Endodermal cell (in vitro differentiated cells): ENCODE measurements at regions not wholly inside any gene's neighbourhood (a gene's known extent, or its start where the extent isn't known, plus 50 kb on each side); places are given as distances from the start of the nearest gene placed in this dataset.
A peak's percentile ranks its signal among the peaks of the same experiment; 100 is the strongest.

Experiments used
- DNase-seq: peaks from one replicate; pipeline ENCODE4 v3.0.0-alpha.2; 2017
- H3K27ac ChIP-seq: 2 replicates; pipeline ENCODE4 v1.5.1; 2013; ENCODE audit warnings: mild to moderate bottlenecking, low read depth, low read length, moderate library complexity
- H3K27me3 ChIP-seq: 2 replicates; pipeline ENCODE4 v1.6.1; 2013; ENCODE audit warnings: mild to moderate bottlenecking, low read length, moderate library complexity; ENCODE audit not compliant: insufficient read depth, control insufficient read depth, poor library complexity, severe bottlenecking
- H3K36me3 ChIP-seq: 2 replicates; pipeline ENCODE4 v1.7.0; 2013; ENCODE audit warnings: mild to moderate bottlenecking, low read length, moderate library complexity; ENCODE audit not compliant: control insufficient read depth, insufficient read depth
- H3K4me1 ChIP-seq: one replicate; pipeline ENCODE4 v1.7.0; 2013; ENCODE audit warnings: low read length; ENCODE audit not compliant: control insufficient read depth, insufficient read depth
- H3K4me3 ChIP-seq: 2 replicates; pipeline ENCODE4 v1.5.1; 2013; ENCODE audit warnings: mild to moderate bottlenecking, low read length, moderate library complexity
- H3K9ac ChIP-seq: 2 replicates; pipeline ENCODE4 v1.6.1; 2013; ENCODE audit warnings: mild to moderate bottlenecking, low read length, moderate library complexity; ENCODE audit not compliant: poor library complexity, severe bottlenecking; ENCODE audit errors: extremely low read depth
- H3K9me3 ChIP-seq: 2 replicates; pipeline ENCODE4 v1.6.1; 2013; ENCODE audit warnings: mild to moderate bottlenecking, low read length, moderate library complexity; ENCODE audit not compliant: control insufficient read depth
- H3K27ac Mint-ChIP-seq: 2 replicates; pipeline ENCODE4 v1.8.0; 2020; ENCODE audit warnings: mixed read lengths
- H3K27me3 Mint-ChIP-seq: 2 replicates; pipeline ENCODE4 v1.8.0; 2021; ENCODE audit warnings: mild to moderate bottlenecking, mixed read lengths; ENCODE audit not compliant: insufficient read depth
- H3K36me3 Mint-ChIP-seq: 2 replicates; pipeline ENCODE4 v1.8.0; 2020; ENCODE audit warnings: low read depth, mixed read lengths
- H3K4me1 Mint-ChIP-seq: 2 replicates; pipeline ENCODE4 v1.8.0; 2020; ENCODE audit warnings: mixed read lengths
- H3K4me3 Mint-ChIP-seq: 2 replicates; pipeline ENCODE4 v1.8.0; 2020; ENCODE audit warnings: mild to moderate bottlenecking, moderate library complexity, mixed read lengths
- H3K9me3 Mint-ChIP-seq: 2 replicates; pipeline ENCODE4 v1.8.0; 2020; ENCODE audit warnings: mild to moderate bottlenecking, mixed read lengths
- WGBS, 2 experiments: methylation state at CpG; one replicate each; pipeline versions ENCODE4 v1.1.5 to v1.1.7; 2013; ENCODE audit warnings: missing lambda C conversion rate in 2 of 2, mixed read lengths in 1 of 2; ENCODE audit not compliant: insufficient coverage in 1 of 2, insufficient read length in 1 of 2; 5-methylcytosine and 5-hydroxymethylcytosine counted together
- TF ChIP-seq, protein P1 (sequence below): fragments of 200-600 bp; sonication (generic); conservative IDR thresholded peaks from 2 replicates; pipeline ENCODE4 v1.5.0; 2021; ENCODE audit warnings: antibody characterized with exemption, mild to moderate bottlenecking

- Mint-ChIP-seq H3K36me3 (no peaks in the 10 kb centered on the region), H3K27me3 (no peaks in the 10 kb centered on the region), H3K4me1 (no peaks in the 10 kb centered on the region), H3K4me3 (no peak overlapping the region), H3K27ac (no peak overlapping the region), H3K9me3 (no peaks in the 10 kb centered on the region)
- no peaks in the 10 kb centered on the region for H3K36me3 ChIP-seq
- DNase-seq = no peak
- H3K4me3 ChIP-seq = no peak overlapping the region
- WGBS, 2 experiments = 93 to 96% methylated on average over 2 of the region's 2 CpGs
- H3K4me1 ChIP-seq = no peaks in the 10 kb centered on the region
- no peaks in the 10 kb centered on the region for H3K9me3 ChIP-seq
- H3K27ac ChIP-seq = no peak overlapping the region
- TF ChIP-seq, protein P1, sequence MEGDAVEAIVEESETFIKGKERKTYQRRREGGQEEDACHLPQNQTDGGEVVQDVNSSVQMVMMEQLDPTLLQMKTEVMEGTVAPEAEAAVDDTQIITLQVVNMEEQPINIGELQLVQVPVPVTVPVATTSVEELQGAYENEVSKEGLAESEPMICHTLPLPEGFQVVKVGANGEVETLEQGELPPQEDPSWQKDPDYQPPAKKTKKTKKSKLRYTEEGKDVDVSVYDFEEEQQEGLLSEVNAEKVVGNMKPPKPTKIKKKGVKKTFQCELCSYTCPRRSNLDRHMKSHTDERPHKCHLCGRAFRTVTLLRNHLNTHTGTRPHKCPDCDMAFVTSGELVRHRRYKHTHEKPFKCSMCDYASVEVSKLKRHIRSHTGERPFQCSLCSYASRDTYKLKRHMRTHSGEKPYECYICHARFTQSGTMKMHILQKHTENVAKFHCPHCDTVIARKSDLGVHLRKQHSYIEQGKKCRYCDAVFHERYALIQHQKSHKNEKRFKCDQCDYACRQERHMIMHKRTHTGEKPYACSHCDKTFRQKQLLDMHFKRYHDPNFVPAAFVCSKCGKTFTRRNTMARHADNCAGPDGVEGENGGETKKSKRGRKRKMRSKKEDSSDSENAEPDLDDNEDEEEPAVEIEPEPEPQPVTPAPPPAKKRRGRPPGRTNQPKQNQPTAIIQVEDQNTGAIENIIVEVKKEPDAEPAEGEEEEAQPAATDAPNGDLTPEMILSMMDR = no peak
- H3K9ac ChIP-seq = no peak overlapping the region
- H3K27me3 ChIP-seq = no peaks in the 10 kb centered on the region
Observed at GRCh38 chr10:44685747-44686146, 225.4 kb upstream of the TMEM72 start.

DNA sequence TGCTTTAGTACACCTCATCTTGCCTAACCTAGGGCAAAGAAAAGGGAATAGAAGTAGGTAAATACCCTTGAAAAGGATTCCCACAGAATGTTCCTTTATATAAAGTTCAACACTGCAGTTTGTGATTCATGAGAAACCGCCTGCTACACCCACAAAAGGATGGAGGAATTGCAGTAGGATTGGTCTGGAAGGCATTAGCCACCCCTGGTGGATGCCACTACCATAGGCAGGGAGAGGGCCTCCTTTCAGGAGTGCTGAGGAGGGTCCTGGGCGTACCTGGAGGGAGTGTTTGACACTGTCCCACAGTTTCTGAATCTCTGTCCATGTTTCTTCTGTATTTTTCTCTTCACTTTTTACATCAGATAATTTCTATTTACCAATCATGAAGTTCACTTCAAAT lies 221.8 kb upstream of the TMEM72 start:
- Histone ChIP-seq H3K36me3 (no peaks in the 10 kb centered on the region), H3K4me3 (no peak overlapping the region), H3K27me3 (no peaks in the 10 kb centered on the region), H3K27ac (no peak overlapping the region), H3K9ac (no peak overlapping the region), H3K4me1 (no peaks in the 10 kb centered on the region), H3K9me3 (no peaks in the 10 kb centered on the region)
- Mint-ChIP-seq H3K36me3 (no peaks in the 10 kb centered on the region), H3K27me3 (no peaks in the 10 kb centered on the region), H3K9me3 (no peaks in the 10 kb centered on the region), H3K27ac (no peak overlapping the region), H3K4me3 (no peak overlapping the region), H3K4me1 (no peaks in the 10 kb centered on the region)
- WGBS, 2 experiments = 89% methylated on average over 2 of the region's 2 CpGs; no CpG with 5 or more reads in 1 of the 2 experiments
- TF ChIP-seq, protein P1 = peak; percentile 70
- DNase-seq = peak; percentile 74

- Mint-ChIP-seq H3K36me3 (no peaks in the 10 kb centered on the region), H3K9me3 (peaks cover 3% of the 10 kb centered on the region), H3K4me3 (no peak overlapping the region), H3K27me3 (no peaks in the 10 kb centered on the region), H3K4me1 (peaks cover 10% of the 10 kb centered on the region), H3K27ac (peak overlapping the region; percentile 14)
- TF ChIP-seq, protein P1 = no peak
- no peak overlapping the region for H3K9ac ChIP-seq
- no peaks in the 10 kb centered on the region for H3K4me1 ChIP-seq
- H3K27ac ChIP-seq = no peak overlapping the region
- 71 to 77% methylated on average over 6 of the region's 6 CpGs for WGBS, 2 experiments
- no peak for DNase-seq
- no peaks in the 10 kb centered on the region for H3K27me3 ChIP-seq
- no peak overlapping the region for H3K4me3 ChIP-seq
- H3K9me3 ChIP-seq = no peaks in the 10 kb centered on the region
- H3K36me3 ChIP-seq = no peaks in the 10 kb centered on the region
Observed at GRCh38 chr10:44696496-44696895, 214.6 kb upstream of the TMEM72 start.
